ENCODE measurements at regions not wholly inside any gene's neighbourhood (a gene's known extent, or its start where the extent isn't known, plus 50 kb on each side); places are given as distances from the start of the nearest gene placed in this dataset.

- TF ChIP-seq EZH2phosphoT487 (IDR thresholded peaks at IDR 0.05; ENCODE audit: insufficient read depth, low read depth) (no peak), EZH2 (IDR thresholded peaks at IDR 0.05; ENCODE audit: insufficient read depth, poor library complexity, severe bottlenecking) (no peak)
Measured at GRCh38 chr3:31405515-31405914, 127.2 kb upstream of the STT3B start.

All from GM23248 (cell line).